ENCODE measurements at regions not wholly inside any gene's neighbourhood (a gene's known extent, or its start where the extent isn't known, plus 50 kb on each side); places are given as distances from the start of the nearest gene placed in this dataset.

GRCh38 chr2:207449642-207450165 lies 80.1 kb upstream of the CREB1 start:
- no peaks in the 10 kb centered on the region for H3K36me3 ChIP-seq (ENCODE audit: control insufficient read depth, insufficient read depth, low read length)
- ChIA-PET CTCF (no interaction called here), POLR2A (no interaction called here)
- no TSS peak for BruUV-seq (replicated peaks)
- in situ Hi-C loops (cut with HindIII; ENCODE audit: low pct_unique_long_range_greater_than_20kb, low sequenced_read_pairs) (no loop called here), intact Hi-C loops (cut with micrococcal nuclease; ENCODE audit: unreplicated experiment) (no loop called here)
- ATAC-seq (no peak), DNase-seq (ENCODE audit: low read depth, low spot score) (no peak)
- no peak overlapping the region for H3K4me3 ChIP-seq (ENCODE audit: low read depth in 2 of 2, low read length in 2 of 2)
- no peak for TF ChIP-seq SIN3A (IDR thresholded peaks at IDR 0.05; ENCODE audit: borderline replicate concordance, insufficient read depth, low read depth, low read length)
- no peak overlapping the region for H3K27ac ChIP-seq (ENCODE audit: low read length)
- no peaks in the 10 kb centered on the region for H3K4me1 ChIP-seq (ENCODE audit: control insufficient read depth, insufficient read depth, low read length)
- no peaks in the 10 kb centered on the region for H3K9me3 ChIP-seq (ENCODE audit: control insufficient read depth, insufficient read depth, low read depth, low read length)
- H3K27me3 ChIP-seq (ENCODE audit: control insufficient read depth, insufficient read depth, low read length), result no peaks in the 10 kb centered on the region

GRCh38 chr2:207450186-207450585 lies 79.6 kb upstream of the CREB1 start:
- no peak for TF ChIP-seq SIN3A (IDR thresholded peaks at IDR 0.05; ENCODE audit: borderline replicate concordance, insufficient read depth, low read depth, low read length)
- TF ChIP-seq TCF7L2 (IDR thresholded peaks at IDR 0.05; ENCODE audit: low read depth, low read length), result no peak
- TF ChIP-seq REST (IDR thresholded peaks at IDR 0.05; ENCODE audit: insufficient read depth in 1 of 2, low read depth in 2 of 2, low read length in 1 of 2), result no peak
- no peak for TF ChIP-seq POLR2AphosphoS5 (IDR thresholded peaks at IDR 0.05; ENCODE audit: low read depth, low read length)
- TF ChIP-seq CTCF (IDR thresholded peaks at IDR 0.05), result no peak
- H3K4me3 ChIP-seq (ENCODE audit: low read depth in 2 of 2, low read length in 2 of 2), result no peak overlapping the region
- no peaks in the 10 kb centered on the region for H3K27me3 ChIP-seq (ENCODE audit: control insufficient read depth, insufficient read depth, low read length)
- ChIA-PET POLR2A (no interaction called here), CTCF (no interaction called here)
- H3K9me3 ChIP-seq (ENCODE audit: control insufficient read depth, insufficient read depth, low read depth, low read length), result no peaks in the 10 kb centered on the region
- in situ Hi-C loops (cut with HindIII; ENCODE audit: low pct_unique_long_range_greater_than_20kb, low sequenced_read_pairs), result no loop called here
- intact Hi-C loops (cut with micrococcal nuclease; ENCODE audit: unreplicated experiment), result no loop called here
- DNase-seq (ENCODE audit: low read depth, low spot score), result no peak
- H3K27ac ChIP-seq (ENCODE audit: low read length), result no peak overlapping the region
- ATAC-seq, result no peak
- no peaks in the 10 kb centered on the region for H3K36me3 ChIP-seq (ENCODE audit: control insufficient read depth, insufficient read depth, low read length)
- no peaks in the 10 kb centered on the region for H3K4me1 ChIP-seq (ENCODE audit: control insufficient read depth, insufficient read depth, low read length)
- BruUV-seq (replicated peaks), result no TSS peak

- Histone ChIP-seq H3K4me3 (ENCODE audit: low read depth in 2 of 2, low read length in 2 of 2) (no peak overlapping the region), H3K9me3 (ENCODE audit: control insufficient read depth, insufficient read depth, low read depth, low read length) (no peaks in the 10 kb centered on the region), H3K36me3 (ENCODE audit: control insufficient read depth, insufficient read depth, low read length) (no peaks in the 10 kb centered on the region), H3K27ac (ENCODE audit: low read length) (no peak overlapping the region), H3K4me1 (ENCODE audit: control insufficient read depth, insufficient read depth, low read length) (no peaks in the 10 kb centered on the region), H3K27me3 (ENCODE audit: control insufficient read depth, insufficient read depth, low read length) (no peaks in the 10 kb centered on the region)
- TF ChIP-seq CTCF (IDR thresholded peaks at IDR 0.05) (no peak), REST (IDR thresholded peaks at IDR 0.05; ENCODE audit: insufficient read depth in 1 of 2, low read depth in 2 of 2, low read length in 1 of 2) (no peak), POLR2AphosphoS5 (IDR thresholded peaks at IDR 0.05; ENCODE audit: low read depth, low read length) (no peak), TCF7L2 (IDR thresholded peaks at IDR 0.05; ENCODE audit: low read depth, low read length) (no peak), SIN3A (IDR thresholded peaks at IDR 0.05; ENCODE audit: borderline replicate concordance, insufficient read depth, low read depth, low read length) (no peak)
- ATAC-seq (no peak), DNase-seq (ENCODE audit: low read depth, low spot score) (no peak)
- BruUV-seq (replicated peaks), result no TSS peak
- in situ Hi-C loops (cut with HindIII; ENCODE audit: low pct_unique_long_range_greater_than_20kb, low sequenced_read_pairs) (no loop called here), intact Hi-C loops (cut with micrococcal nuclease; ENCODE audit: unreplicated experiment) (no loop called here)
- ChIA-PET CTCF (no interaction called here), POLR2A (no interaction called here)
Measured at GRCh38 chr2:207458582-207458981, 71.2 kb upstream of the CREB1 start.

Measured in Panc1 (cell line).